Frontal cortex (tissue), 3 donors: ENCODE measurements at regions not wholly inside any gene's neighbourhood (a gene's known extent, or its start where the extent isn't known, plus 50 kb on each side); places are given as distances from the start of the nearest gene placed in this dataset.
"Not testable (repeated sequence)": the region's sequence is repeated elsewhere in the genome, so short reads cannot be mapped to it uniquely, and the experiment has no call there.

Experiments
- DNase-seq, 2 donors: peaks; one replicate each; pipeline ENCODE4 v3.0.0; 2012; ENCODE audit warnings: low spot score in 2 of 2
- FAIRE-seq: peaks from 2 replicates; lab custom pipeline; 2012; peaks lifted over from hg19 to GRCh38; lab: Jason Lieb, UNC
- donor health status: control.
- donor health status: control.
- donor health status: control.

- no peak for FAIRE-seq
- DNase-seq, result no peak
Measured at GRCh38 chr10:61211468-61211867, 241.7 kb downstream of the TMEM26 start.

GRCh38 chr10:61197057-61197456 is 253.1 kb upstream of the RHOBTB1 start:
- FAIRE-seq (no peak), DNase-seq (no peak)

DNA sequence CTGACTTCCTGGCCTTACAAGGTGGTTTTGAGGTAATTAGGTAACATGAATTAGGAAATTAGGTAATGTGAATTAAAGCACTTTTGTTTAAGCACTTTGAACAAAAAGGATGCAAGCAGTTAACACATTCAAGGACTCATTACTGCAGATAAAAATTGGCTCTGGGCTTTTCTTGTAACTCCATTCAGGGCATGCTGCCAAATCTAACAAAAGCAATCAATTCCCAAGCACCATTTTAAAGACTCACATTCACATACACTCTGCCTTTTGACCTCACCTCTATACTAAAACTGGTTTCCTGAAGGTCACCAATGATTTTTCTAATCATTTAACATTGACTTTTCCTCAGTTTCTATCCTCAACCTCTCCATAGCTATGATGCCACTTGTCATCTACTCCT is 251.2 kb upstream of the RHOBTB1 start:
- no peak for FAIRE-seq
- no peak for DNase-seq

DNA sequence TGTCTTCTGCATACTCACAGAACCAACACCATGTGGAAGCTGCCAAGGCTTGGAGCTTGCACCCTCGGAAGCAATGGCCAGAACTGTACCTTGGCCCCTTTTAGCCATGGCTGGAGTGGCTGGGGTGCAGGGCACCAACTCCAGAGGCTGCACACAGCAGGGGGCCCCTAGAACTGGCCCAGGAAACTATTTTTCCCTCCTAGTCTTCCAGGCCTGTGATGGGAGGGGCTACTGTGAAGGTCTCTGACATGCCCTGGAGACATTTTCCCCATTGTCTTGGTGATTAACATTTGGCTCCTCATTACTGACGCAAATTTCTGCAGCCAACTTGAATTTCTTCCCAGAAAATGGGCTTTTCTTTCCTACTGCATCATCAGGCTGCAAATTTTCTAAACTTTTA is 248.6 kb upstream of the RHOBTB1 start:
- DNase-seq, FAIRE-seq: not testable (repeated sequence)

DNA sequence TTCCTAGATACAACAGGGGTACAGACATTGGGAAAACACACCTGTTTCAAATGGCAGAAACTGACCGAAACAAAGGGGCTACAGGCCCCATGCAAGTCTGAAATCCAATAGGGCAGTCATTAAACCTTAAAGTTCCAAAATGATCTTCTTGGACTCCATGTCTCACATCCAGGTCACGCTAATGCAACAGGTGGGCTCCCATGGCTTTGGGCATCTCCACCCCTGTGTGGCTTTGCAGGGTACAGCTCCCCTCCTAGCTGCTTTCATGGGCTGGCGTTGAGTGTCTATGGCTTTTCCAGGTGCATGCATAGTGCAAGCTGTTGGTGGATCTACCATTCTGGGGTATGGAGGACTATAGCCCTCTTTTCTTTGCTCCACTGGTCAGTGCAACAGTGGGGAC is 248.1 kb upstream of the RHOBTB1 start:
- no peak for FAIRE-seq
- DNase-seq, result no peak

DNA sequence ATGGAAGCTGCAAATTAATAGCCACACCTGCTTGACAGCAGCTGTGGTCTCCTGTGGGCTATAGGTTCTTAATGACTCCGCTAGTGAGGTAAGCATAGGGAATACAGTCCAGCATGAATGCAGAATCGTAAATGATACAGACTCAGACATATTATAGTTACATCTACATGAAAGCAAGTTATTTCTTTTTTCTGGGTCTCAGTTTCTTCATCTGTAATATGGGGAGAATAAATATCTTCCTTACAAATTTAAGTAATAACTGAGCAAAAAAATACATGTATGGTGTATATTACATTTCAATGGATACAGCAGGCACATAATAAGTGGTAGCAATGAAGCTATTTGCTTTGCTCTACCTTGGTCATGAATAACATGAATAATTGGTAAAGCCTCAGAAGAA is 245.9 kb upstream of the RHOBTB1 start:
- no peak for FAIRE-seq
- DNase-seq, result no peak

- DNase-seq, result no peak
- no peak for FAIRE-seq
Measured at GRCh38 chr10:61188691-61189090, 244.7 kb upstream of the RHOBTB1 start.

- no peak for FAIRE-seq
- DNase-seq, result no peak
Measured at GRCh38 chr10:61188101-61188500, 244.1 kb upstream of the RHOBTB1 start.

- FAIRE-seq, result no peak
Measured at GRCh38 chr10:61187601-61188000, 243.6 kb upstream of the RHOBTB1 start.

GRCh38 chr10:61186408-61186807 is 242.4 kb upstream of the RHOBTB1 start:
- no peak for FAIRE-seq
- DNase-seq, result no peak

More at GRCh38 chr10:61187601-61188000, 243.6 kb upstream of the RHOBTB1 start:
- DNase-seq, result no peak

DNA sequence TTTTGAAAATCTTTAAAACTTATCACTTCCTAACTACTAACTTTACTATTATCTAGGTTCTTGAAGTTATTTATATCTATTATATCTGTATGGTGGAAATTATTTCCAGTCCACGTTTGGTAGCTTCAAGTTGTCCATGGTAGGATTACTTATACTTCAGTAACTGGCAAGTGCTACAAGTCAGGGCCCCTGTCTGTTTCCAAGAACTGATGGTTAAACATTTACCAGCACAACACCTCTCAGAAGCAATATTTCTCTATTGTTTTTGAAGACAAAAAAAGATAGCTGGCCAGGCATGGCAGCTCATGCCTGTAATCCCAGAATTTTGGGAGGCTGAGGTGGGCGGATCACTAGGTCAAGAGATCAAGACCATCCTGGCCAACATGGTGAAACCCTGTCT is 240.4 kb upstream of the RHOBTB1 start:
- FAIRE-seq, result no peak
- no peak for DNase-seq

GRCh38 chr10:61183967-61184366 is 240.0 kb upstream of the RHOBTB1 start:
- FAIRE-seq (no peak), DNase-seq (no peak)

DNA sequence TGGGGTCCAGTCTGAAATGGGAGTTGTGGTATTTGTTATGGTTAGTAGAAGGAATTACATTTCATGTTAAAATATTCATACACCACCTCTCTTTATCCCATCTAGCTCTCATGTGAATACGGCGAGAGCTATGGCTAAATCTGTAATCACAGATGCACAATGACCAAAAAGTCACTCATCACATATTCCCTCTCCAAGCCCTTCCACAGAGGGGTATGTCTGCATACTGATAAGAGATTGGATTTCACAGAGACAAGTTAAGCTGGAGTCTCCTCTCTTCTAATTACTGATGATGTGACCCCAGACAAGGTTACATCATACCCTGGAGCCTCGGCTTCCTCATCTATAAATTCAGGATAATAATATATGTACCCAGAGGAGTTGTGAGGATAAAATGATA is 237.8 kb upstream of the RHOBTB1 start:
- no peak for FAIRE-seq
- DNase-seq, result no peak

DNA sequence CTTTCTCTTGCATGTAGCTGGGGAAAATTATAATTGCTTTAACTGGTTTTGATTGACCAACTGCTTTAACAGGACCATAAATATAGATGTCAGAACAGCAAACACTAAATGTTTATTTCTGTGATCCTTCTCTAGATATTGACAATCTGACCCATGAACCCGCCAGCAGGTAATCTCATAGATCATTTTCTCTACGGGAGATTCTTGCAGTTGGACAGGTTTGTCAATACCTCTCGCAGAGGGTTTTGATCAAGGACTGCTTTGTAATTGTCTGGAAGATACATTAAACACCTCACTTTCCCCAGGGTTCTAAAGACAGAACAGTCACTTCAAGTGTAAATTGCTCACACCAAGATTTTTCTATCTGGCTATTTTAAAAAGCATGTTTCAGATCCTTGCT is 235.8 kb upstream of the RHOBTB1 start:
- no peak for DNase-seq

DNA sequence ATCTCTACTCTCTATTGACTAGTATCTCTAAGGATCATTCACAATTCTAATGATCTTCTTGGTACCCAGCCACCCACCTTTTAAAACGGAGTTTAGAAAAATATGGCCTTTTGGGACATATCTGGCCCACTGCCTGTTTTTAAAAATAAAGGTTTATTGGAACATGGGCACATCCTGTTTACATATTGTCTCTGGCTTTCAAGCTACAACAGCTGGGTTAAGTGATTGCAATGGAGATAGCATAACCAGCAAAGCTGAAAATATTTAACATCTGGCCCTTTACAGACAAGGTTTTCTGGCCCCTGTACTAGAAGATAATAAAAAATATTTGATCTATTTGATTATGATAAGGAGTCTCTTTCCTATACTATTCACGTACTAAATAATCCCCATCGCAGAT is 232.4 kb upstream of the RHOBTB1 start:
- DNase-seq (no peak), FAIRE-seq (no peak)

More for the DNA sequence above, 235.8 kb upstream of the RHOBTB1 start:
- FAIRE-seq, result no peak

DNA sequence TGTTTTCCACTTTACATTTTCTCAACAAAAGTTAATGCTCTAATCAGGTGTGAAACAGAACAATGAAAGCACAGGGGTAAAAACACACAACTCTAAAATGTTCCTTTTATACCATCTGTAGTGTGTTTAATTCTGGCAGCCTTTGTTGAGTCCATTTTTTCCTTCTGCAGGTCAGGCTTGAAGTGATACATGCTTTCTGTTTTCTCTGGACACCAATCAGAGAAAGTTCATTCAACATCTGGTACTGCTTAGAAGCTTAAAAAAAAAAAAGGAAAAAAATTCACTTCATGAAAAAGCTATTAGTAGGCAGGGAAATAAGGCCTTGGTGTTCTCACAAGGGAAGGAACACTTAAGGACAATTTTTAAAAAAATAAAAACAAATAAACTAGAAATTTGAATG is 231.3 kb upstream of the RHOBTB1 start:
- FAIRE-seq (no peak), DNase-seq (no peak)

GRCh38 chr10:61173450-61173849 is 229.5 kb upstream of the RHOBTB1 start:
- DNase-seq, result no peak
- no peak for FAIRE-seq

DNA sequence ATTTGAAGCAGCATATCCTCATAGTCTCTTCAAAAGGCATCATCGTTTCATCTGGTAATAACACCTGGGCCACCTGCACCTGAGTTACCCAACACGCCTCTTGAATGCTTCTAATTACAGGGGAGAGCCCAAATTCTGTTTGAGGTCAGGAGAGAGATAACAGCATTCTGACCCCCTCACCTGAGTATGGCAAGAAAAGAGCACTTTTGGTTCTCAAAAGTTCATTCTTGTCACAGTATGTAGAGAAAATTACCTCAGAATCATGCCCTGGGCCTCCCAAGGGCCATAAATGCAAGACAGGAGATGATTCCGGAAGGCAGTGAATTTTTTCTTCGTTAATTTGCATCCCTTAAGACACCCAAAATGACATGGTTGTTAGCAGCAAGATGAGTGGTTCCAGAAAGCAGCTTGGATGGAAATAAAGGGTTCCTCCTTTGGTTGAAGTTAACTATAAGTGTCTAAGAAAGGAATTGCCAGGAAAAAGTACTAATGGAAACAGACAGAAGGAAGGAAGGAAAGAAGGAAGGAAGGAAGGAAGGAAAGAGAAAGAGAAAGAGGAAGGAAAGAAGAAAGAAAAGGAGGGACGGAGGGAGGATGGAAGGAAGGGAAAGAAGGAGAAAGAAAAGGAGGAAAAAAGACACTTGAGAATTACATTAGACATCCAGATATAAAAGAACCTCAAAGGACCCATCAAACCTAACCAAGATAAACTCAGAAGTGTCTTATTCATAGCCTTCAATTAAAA is 228.4 kb upstream of the RHOBTB1 start:
- no peak for FAIRE-seq

GRCh38 chr10:61170594-61170993 is 226.6 kb upstream of the RHOBTB1 start:
- no peak for FAIRE-seq
- no peak for DNase-seq

More for the DNA sequence above, 228.4 kb upstream of the RHOBTB1 start:
- DNase-seq, result no peak

DNA sequence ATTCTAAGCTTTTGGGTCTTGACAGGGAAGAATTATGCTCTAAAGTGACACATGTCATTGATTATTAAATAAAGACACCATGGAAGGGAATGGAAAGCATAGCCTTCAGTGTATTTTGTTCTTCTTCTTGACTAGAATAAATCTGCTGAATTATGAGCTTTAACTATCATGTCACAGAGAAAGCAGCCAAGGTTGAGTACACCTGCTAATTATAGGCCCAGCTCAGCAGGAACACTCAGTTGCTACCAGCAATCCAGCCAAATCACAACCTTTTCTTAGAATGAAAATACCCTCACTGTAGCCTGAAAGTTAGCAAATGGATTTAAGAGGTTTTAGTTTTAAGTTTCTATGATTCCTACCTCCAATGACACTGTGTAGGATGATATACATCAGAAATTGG is 225.3 kb upstream of the RHOBTB1 start:
- DNase-seq (no peak), FAIRE-seq (no peak)

DNA sequence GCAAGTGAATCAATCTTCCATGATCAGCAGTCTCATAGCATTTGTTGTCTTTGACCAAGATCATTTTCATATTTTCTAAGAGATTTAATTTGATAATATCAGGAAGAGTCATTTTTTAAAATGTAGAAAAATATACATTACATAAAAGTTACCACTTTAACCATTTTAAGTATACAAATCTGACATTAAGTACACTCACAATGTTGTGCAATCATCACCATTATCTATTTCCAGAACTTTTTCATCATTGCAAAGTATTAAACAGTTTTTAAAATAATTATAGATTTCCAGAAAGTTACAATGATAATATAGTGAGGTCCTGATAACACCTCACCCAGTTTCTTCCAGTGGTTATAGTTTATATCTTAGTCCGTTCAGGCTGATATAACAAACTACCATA is 222.5 kb upstream of the RHOBTB1 start:
- FAIRE-seq, result no peak
- DNase-seq, result no peak

DNA sequence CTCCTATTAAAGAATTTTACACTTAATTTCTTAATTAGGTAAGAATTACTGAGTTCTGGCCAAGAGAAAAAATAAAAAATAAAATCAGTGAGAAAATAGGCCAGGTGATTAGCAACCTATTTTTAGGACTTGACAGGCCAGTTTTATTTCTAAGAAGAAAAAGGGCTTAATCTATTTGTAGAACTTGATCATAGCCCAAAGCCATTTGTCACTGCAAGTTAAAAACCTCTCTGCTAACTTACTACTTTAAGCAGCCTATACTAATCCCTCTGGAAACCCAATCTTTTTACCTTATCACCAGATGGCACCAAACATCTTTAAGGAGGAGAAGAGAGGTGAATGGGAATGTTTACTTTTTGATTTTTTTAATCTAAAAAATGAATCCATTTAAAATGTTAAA is 222.1 kb upstream of the RHOBTB1 start:
- FAIRE-seq (no peak), DNase-seq (no peak)
